GM12873 (cell line): ENCODE measurements at regions not wholly inside any gene's neighbourhood (a gene's known extent, or its start where the extent isn't known, plus 50 kb on each side); places are given as distances from the start of the nearest gene placed in this dataset.

Source experiments
- CTCF ChIP-seq: IDR thresholded peaks from 2 replicates; pipeline ENCODE4 v1.5.1; 2012; ENCODE audit warnings: low read depth, mild to moderate bottlenecking, moderate library complexity, low read length, control low read depth; ENCODE audit not compliant: insufficient read depth; ENCODE audit errors: missing control alignments

- no peak for TF ChIP-seq CTCF
Observed at GRCh38 chr12:23174917-23175316, 549.9 kb downstream of the ETNK1 start.

- TF ChIP-seq CTCF = no peak
Observed at GRCh38 chr12:23185346-23185745, 560.4 kb downstream of the ETNK1 start.

- TF ChIP-seq CTCF = no peak
Observed at GRCh38 chr12:23186950-23187349, 562.0 kb downstream of the ETNK1 start.

- TF ChIP-seq CTCF = no peak
Observed at GRCh38 chr12:23193552-23193951, 568.6 kb downstream of the ETNK1 start.

- no peak for TF ChIP-seq CTCF
Observed at GRCh38 chr12:23197266-23197665, 572.3 kb downstream of the ETNK1 start.

GRCh38 chr12:23202728-23203127 lies 577.8 kb downstream of the ETNK1 start:
- TF ChIP-seq CTCF = no peak

- TF ChIP-seq CTCF = peak; percentile 82
Observed at GRCh38 chr12:23204933-23205778, 580.2 kb downstream of the ETNK1 start.

GRCh38 chr12:23209793-23210192 lies 584.8 kb downstream of the ETNK1 start:
- TF ChIP-seq CTCF = no peak
